ENCODE measurements at regions not wholly inside any gene's neighbourhood (a gene's known extent, or its start where the extent isn't known, plus 50 kb on each side); places are given as distances from the start of the nearest gene placed in this dataset.

- H3K27me3 ChIP-seq (ENCODE audit: insufficient read depth, low read length, poor library complexity, severe bottlenecking): no peaks in the 10 kb centered on the region
- no peaks in the 10 kb centered on the region for H3F3A ChIP-seq (ENCODE audit: low read depth)
- no peak overlapping the region for H3K4me2 ChIP-seq (ENCODE audit: low read depth, low read length, poor library complexity, severe bottlenecking)
- H2AFZ ChIP-seq (ENCODE audit: low read length): no peak overlapping the region
- no peaks in the 10 kb centered on the region for H3K4me1 ChIP-seq (ENCODE audit: insufficient read depth, low read length, poor library complexity, severe bottlenecking)
- H4K20me1 ChIP-seq (ENCODE audit: insufficient read depth, low read length, poor library complexity, severe bottlenecking): no peaks in the 10 kb centered on the region
- H3K9me2 ChIP-seq (replicated peaks; ENCODE audit: low read depth, low read length): no peaks in the 10 kb centered on the region
- H3K9me3 ChIP-seq (ENCODE audit: insufficient read depth, low read depth, low read length): no peaks in the 10 kb centered on the region
- H3K9ac ChIP-seq (ENCODE audit: low read depth, low read length, poor library complexity, severe bottlenecking): no peak overlapping the region
- H3K36me3 ChIP-seq (ENCODE audit: insufficient read depth, low read length): no peaks in the 10 kb centered on the region
- no peak overlapping the region for H3K4me3 ChIP-seq (ENCODE audit: low read length, poor library complexity, severe bottlenecking)
- no peaks in the 10 kb centered on the region for H3K79me2 ChIP-seq (ENCODE audit: insufficient read depth, low read length)
- TF ChIP-seq EZH2phosphoT487 (IDR thresholded peaks at IDR 0.05; ENCODE audit: borderline replicate concordance) (no peak), CTCF (conservative IDR thresholded peaks at IDR 0.05; ENCODE audit: low read length) (no peak)
Observed at GRCh38 chr21:15592957-15593356, 136.8 kb upstream of the USP25 start.

- TF ChIP-seq EZH2phosphoT487 (IDR thresholded peaks at IDR 0.05; ENCODE audit: borderline replicate concordance) (no peak), CTCF (conservative IDR thresholded peaks at IDR 0.05; ENCODE audit: low read length) (no peak)
- Histone ChIP-seq H3K9me3 (ENCODE audit: insufficient read depth, low read depth, low read length) (no peaks in the 10 kb centered on the region), H3K36me3 (ENCODE audit: insufficient read depth, low read length) (no peaks in the 10 kb centered on the region), H3F3A (ENCODE audit: low read depth) (no peaks in the 10 kb centered on the region), H3K79me2 (ENCODE audit: insufficient read depth, low read length) (no peaks in the 10 kb centered on the region), H2AFZ (ENCODE audit: low read length) (no peak overlapping the region), H3K27me3 (ENCODE audit: insufficient read depth, low read length, poor library complexity, severe bottlenecking) (no peaks in the 10 kb centered on the region), H3K4me2 (ENCODE audit: low read depth, low read length, poor library complexity, severe bottlenecking) (no peak overlapping the region), H4K20me1 (ENCODE audit: insufficient read depth, low read length, poor library complexity, severe bottlenecking) (no peaks in the 10 kb centered on the region), H3K4me1 (ENCODE audit: insufficient read depth, low read length, poor library complexity, severe bottlenecking) (no peaks in the 10 kb centered on the region), H3K4me3 (ENCODE audit: low read length, poor library complexity, severe bottlenecking) (no peak overlapping the region), H3K9ac (ENCODE audit: low read depth, low read length, poor library complexity, severe bottlenecking) (no peak overlapping the region), H3K9me2 (replicated peaks; ENCODE audit: low read depth, low read length) (no peaks in the 10 kb centered on the region)
Observed at GRCh38 chr21:15601390-15601789, 128.4 kb upstream of the USP25 start.

- Histone ChIP-seq H3K4me2 (ENCODE audit: low read depth, low read length, poor library complexity, severe bottlenecking) (no peak overlapping the region), H3K9me3 (ENCODE audit: insufficient read depth, low read depth, low read length) (no peaks in the 10 kb centered on the region), H3K36me3 (ENCODE audit: insufficient read depth, low read length) (no peaks in the 10 kb centered on the region), H4K20me1 (ENCODE audit: insufficient read depth, low read length, poor library complexity, severe bottlenecking) (no peaks in the 10 kb centered on the region), H3K27me3 (ENCODE audit: insufficient read depth, low read length, poor library complexity, severe bottlenecking) (no peaks in the 10 kb centered on the region), H3K4me1 (ENCODE audit: insufficient read depth, low read length, poor library complexity, severe bottlenecking) (no peaks in the 10 kb centered on the region), H3K9ac (ENCODE audit: low read depth, low read length, poor library complexity, severe bottlenecking) (no peak overlapping the region), H3F3A (ENCODE audit: low read depth) (no peaks in the 10 kb centered on the region), H2AFZ (ENCODE audit: low read length) (no peak overlapping the region), H3K79me2 (ENCODE audit: insufficient read depth, low read length) (no peaks in the 10 kb centered on the region), H3K9me2 (replicated peaks; ENCODE audit: low read depth, low read length) (no peaks in the 10 kb centered on the region), H3K4me3 (ENCODE audit: low read length, poor library complexity, severe bottlenecking) (no peak overlapping the region)
- no peak for TF ChIP-seq CTCF (conservative IDR thresholded peaks at IDR 0.05; ENCODE audit: low read length)
- no peak for TF ChIP-seq EZH2phosphoT487 (IDR thresholded peaks at IDR 0.05; ENCODE audit: borderline replicate concordance)
Observed at GRCh38 chr21:15604413-15604812, 125.4 kb upstream of the USP25 start.
